MV-4-11 (cell line): ENCODE measurements at regions not wholly inside any gene's neighbourhood (a gene's known extent, or its start where the extent isn't known, plus 50 kb on each side); places are given as distances from the start of the nearest gene placed in this dataset.

Experiments
- DNase-seq: peaks from one replicate; lab custom pipeline; 2025; lab: John Stamatoyannopoulos, UW

DNA sequence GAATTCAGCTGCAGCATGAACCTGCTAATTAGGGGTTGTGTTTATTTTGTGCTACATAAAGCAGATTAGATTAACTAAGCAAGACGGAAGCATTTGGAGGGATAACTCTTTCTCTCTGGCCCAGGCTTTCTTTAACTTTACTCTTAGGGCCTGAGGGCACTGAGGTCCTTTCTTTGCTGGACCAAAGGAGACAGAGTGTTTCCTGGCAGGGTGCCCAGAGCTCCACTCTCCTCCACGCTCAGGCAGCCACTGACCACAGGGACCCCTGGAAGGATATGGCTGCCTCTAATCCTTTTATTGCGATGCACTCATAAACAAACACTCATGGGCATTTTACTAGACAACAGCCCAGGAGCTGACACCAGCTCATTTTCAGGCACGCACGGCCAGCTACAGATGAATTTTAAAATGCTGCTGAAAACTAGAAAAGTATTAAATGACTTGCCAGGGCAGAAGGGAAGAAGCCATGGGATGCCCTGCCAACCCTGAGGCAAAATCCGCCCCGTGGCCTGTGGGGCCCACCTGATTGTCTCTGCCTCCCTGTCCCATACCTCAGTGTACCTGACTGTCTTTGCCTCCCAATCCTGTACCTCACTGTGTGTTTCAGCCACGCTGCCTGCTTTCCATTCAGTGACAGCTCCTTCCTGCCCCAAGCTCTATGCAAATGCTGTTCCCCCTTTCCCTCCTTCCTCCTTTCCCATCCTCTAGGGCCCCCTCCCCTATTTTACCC lies 192.6 kb upstream of the NAV2 start:
- DNase-seq: no peak

DNA sequence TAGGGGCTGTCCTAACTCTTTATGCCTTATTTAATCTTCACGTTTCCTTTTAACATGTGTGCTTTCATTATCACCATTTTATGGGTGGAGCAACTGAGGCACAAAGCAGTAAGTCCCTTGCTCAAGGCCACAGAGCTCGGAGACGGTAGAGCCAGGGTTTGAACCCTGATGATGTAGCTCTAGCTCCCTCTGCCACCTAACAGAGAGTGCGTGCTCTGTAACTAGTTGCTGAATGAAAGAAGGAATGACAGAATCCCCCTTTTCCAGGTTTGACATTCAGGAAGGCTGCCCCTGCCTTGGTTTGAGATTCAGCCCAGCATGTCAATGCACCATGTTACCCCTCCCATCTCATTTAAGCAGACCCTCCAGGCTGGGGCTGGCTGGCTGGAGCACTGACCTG lies 193.3 kb upstream of the NAV2 start:
- DNase-seq: no peak

DNA sequence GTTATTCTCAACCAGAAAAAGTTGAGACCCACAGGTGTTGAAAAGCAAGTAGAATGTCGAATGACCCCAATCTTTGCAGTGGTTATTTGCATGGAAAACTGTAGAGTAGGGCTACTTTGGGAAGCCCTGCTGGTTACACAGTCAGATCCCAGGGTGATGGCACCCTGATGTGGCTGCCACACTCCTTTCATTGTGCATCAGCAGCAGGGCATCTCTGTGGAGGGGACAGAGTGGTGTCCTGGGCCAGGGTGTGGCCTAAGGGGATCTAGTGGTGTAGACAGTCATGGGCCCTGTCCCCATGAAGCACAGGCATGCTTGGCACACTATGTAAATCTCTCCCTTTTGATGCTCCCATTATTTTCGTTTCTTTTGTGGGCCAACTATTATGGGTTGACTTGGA lies 199.4 kb upstream of the NAV2 start:
- DNase-seq: no peak

DNA sequence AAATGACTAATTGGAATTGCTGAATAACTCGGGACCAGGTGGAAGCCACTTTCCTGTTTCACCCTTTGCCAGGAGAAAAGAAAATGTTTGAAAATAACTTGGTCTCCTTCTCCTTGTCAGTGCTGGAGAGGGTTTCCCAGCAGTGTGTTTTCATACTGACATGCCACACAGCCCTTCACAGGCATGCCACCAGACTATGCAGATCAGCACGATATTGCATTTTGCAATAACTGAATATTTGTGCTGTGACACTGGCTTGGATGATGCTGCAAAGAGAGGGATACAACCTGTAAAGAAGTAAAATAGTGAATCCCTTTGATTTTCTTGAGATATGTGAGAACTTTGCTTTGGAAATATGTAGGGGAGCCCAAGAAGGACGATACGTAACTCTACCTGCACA lies 200.0 kb upstream of the NAV2 start:
- no peak for DNase-seq

DNA sequence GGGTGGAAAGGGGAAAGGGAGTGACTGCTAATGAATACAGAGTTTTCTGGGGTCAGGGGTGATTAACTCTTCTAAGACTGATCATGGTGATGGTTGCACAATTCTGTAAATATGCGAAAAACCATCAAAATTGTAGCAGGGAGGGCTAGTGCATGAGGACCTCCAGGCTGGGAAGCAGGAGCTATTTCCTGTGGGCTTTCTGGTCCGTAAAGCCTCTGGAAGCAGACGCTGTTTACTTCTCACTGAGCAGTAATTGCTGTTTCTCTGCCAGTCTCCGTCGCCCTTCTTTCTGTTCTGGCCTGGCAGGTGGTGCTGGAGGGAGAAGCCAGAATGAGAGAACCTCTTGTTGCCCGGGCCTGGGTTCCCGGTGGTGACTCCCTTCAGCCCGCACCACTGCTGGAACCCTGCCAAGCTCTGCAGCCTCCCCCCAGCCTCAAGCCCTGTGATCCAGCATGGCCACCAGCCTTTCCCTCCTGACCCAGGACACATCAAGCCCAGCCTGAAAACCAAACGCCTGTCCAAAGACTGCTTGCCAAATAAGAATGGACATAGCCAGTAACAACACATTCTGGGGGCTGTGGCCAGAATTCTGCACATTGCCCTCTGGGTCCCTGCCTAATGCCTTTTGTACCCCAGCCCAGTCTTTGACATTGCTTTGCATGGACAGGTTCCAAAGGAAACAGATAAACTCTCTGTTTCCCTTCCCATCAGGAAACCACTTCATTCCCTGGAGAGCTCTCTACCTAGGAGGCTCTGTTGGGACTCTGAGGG lies 201.0 kb upstream of the NAV2 start:
- DNase-seq: no peak

DNA sequence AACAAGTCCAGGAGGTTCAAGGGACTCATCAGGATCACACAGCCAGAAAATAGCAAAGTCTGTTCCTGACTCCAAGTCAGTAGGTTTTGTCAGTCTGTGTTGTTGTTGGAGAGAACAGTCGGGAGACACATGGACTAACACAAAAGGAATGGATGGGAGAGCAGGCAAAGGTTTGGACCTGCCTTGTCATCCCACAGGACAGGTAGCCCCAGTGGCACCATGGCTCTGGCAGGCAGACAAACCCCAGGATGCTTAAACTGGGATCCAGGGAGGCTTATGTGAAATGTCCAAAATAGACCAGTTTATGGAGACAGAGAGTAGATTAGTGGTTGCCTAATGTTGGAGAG lies 201.6 kb upstream of the NAV2 start:
- DNase-seq: no peak

DNA sequence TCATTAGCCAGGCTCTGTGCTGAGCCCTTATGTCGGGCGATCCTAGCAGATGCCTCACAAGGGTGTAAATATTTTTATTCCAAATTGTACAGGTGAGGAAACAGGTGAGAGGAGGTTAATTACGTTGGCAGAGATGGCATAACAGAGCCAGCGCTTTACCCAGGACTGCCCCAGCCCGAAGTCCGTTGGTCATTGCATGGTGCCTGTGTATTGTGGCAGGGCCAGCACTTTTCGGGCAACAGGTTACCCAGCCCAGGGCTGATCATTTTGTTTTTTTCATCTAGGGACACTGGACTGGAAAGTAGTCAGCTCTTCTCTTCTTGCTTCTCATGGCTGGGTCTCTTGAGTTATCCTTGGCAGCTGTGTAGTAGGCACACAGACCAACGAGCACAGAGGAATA lies 202.2 kb upstream of the NAV2 start:
- DNase-seq: no peak

DNA sequence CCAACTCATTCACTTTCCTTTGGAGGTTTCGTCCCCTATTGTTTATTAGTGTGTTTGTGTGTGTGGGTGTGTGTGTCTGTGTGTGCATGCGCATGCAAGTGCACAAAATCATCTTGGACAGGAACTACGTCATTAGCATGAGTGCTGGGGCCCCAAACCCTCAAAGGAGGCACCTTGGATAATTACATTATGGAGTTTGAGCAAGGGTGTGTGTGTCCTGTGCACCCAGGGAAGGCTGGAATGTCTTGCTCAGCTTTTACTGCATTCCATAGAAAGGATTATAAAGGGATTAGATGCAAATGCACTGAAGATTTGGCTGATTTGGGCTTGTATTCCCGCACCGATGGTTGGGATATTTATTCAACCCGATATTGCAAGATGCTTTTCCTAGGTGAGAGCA lies 203.4 kb upstream of the NAV2 start:
- no peak for DNase-seq

DNA sequence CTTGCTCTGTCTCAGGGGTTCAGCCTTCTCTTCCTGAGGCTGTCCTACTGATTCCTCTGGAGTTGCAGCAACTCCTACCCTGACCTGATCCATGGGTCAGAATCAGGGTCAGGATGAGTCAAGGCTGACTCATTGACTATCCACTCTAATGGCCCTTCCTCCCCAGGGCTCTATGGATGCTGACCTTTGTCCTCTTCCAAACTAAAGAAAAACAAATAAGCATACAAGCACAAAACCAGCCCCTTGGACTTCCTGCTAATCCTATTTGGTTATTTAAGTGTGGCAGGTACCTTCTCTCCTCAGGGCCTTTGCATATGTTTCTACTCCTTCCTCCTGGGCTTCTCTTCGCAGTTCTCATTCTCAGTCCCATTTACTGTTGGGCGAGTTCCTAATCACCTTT lies 204.5 kb upstream of the NAV2 start:
- no peak for DNase-seq

DNA sequence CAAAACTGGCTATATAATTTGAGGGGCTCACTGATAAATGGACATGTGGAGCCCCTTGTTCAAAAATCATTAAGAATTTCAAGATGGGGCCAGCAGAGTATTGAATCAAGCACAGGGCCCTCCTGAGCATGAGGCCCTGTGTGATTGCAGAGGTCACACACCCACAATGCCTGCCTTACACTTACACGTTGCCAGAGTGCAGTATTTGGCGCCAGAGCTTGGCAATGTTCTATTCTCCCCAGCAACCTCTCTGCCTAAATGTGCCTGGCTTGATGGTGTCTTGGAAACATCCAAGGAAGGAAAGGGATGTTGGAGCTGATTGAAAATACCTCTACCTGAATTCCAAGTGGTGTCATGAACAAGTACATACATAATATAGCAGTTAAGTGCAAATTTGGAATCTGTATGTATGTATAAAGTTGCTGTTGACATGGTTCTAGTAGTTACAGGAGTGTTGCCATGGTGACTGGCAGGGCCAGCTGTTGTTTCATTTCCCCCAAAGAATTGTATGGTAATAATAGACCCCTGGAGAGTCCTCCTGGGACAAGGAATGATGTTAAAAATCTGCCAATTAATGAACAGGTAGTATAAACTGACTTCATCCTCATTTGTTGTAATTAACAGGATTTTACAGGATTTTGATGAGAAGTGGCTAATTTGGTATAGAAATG lies 205.7 kb upstream of the NAV2 start:
- DNase-seq: no peak

DNA sequence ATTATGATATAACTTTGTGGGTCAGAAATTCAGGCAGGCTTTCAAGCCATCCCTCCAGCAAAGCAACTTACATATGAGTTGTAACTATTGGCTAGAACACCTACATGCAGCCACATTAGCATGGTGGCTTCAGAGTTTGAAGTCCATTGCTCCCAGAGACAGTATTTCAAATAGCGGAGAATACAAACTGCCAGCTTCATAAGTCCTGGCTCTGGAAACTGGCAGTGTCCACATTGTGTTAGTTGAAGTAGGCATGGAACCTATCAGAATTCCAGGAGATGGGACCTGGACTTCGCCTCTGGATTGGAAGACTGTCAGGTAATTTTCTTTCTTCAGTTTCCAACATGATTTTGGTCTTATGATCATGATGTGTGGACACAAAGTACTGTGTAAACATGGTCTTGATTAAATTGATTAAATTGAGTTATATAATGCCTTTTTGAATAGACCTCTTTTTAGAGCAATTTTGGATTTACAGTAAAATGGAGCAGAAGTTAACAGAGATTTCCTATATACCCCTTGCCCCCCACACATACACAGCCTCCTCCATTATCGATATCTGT lies 209.9 kb upstream of the NAV2 start:
- no peak for DNase-seq

DNA sequence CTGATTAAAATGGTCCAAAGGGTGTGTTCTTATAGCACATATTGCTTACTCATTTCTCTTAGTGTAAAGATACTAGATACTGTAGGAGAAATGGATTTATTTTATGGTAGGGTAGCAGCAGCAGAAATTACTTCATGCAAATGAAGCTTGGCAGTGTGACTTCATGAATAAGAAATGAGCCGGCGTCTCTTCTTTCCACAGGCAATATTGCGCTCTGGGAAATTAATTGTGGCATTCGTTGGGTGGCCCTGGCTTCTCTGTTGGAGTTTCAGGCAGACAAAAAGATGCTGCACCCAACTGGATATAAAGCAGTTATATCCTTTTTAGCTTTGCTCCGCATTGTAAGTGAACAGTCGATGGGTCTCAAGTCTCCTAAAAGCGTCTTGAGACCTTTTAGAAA lies 211.0 kb upstream of the NAV2 start:
- DNase-seq: no peak

DNA sequence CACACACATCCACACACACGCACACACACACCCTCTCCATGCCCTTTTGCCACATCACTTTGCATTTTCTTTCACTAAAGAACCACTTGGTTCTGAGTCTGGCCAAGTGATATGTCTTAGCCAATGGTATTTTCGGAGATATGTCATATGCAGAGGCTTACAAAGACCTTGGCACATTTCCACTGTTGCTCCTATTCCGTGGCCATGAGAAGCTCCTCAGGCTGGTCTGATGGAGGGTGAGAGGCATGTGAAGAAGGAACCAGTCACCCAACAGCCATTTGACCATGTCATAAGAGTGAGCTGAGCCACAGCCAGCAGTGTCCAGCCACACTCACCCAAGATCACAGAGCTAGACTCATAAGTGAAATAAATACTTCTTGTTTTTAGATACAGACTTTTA lies 212.6 kb upstream of the NAV2 start:
- no peak for DNase-seq

DNA sequence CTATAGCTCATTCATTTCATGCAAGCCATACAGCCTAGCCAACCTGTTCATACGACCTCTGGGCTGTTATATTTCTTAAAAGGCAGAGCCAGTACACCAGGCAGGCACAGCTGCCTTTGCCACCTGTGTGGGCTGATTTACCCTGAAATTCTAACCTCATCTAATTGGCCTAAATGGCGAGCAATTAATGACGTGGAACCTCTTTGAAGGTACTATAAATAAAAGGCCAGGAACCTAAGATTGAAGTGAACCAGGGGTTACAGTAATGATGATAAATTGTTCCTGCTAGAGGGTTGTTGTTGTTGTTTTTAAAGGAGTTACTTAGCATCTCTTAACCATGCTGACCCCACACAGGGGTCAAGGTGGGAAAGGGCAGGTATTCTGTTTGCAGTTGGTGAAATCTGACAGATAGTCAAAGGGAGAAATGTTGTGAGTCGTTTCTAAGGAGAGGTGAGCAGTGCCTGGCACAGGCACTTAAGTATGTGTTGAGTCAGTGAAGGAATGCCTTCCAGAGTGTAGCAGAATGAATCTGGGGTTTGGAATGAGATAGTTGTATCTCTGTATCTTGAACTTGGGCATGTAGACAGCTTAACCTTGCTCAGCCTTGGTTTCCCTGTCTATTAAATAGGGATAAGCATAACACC lies 213.5 kb upstream of the NAV2 start:
- no peak for DNase-seq

DNA sequence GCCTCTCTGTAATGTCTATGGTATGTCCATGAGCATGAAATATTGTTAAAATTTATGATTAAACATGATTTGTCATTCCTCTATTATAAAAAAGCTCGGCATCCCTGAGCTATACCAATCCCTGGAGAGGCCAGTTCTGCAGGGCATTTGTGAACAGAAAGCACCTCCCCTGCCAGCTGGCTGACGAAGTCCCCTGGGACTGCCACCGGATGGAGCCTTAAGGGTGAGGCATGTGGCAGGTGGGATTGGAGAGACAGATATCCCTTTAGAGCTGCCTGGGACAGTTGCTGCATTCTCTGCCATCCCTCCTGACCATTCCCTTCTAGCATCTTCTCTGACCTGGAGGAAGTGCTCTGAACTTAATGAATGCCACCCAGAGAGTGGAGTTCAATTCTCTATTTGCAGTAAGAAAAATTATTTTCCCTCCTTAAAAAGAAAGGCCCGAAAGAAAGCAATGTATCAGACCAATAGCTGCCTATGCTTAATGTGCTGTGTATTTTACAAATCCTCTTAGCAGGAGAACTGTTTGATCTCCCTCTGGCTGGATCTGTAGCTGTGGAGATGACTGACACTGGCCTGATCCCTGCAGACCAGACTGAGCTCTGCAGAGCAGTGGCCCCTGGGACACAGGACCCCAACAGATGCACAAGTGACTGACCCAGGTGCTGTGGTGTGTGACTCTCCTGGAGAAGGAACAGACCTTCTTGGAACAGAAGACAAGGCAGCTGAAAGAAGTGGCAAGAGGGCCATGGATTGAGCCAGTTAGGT lies 219.0 kb upstream of the NAV2 start:
- no peak for DNase-seq

DNA sequence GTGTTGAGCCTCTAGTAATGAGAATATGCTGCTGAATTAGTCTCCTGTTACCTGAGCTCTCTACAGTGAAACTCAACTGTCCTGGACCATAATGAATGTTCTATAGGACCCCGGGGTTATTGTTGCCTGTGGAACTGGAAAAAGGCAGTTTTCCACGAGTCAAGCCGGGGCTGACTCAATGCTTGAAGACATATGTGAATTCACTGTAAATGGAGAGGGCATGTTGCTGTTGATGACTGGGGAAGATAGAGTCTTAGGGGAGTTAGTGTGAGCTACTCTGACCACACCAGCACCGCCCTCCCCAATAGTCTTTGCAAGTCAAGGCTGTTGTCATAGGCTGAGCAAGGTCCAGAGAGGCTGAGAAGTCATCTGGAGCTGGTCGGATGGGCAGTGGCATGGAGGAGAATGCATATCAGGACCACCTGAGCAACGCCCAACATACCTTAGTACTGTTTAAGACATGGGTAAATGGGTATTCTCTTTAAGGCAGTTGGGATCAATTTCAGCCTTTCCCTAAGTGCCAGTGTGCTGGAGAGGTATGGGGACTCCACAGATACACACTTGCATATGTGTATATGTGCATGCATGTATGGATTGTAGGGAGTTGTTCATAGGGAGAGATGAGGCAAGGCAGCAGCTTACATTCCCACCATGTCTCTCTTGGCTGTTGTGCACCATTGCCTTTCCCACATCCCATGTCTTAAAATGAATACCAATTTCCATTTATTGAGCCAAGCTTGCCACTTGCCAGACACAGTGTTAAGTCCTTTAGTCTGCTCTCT lies 230.1 kb upstream of the NAV2 start:
- no peak for DNase-seq

DNA sequence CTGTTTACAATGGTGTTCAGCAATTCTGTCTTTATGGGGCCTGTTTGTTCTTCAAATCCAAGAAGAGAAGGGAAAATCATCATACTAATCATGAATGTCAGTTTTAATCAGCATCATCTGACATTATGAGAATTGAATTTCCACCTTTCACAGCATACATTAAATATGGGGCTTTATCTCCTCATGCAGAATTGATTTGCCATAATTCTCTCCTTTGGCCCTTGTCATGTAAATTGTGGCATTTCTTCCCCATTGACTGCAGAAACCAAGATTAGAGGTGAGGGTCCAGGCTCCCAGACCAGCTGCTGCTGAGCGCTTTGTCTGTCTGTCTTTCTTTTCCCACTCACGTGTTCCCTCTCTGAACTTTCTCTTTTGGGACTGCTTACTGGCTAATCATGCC lies 232.1 kb upstream of the NAV2 start:
- DNase-seq: no peak

DNA sequence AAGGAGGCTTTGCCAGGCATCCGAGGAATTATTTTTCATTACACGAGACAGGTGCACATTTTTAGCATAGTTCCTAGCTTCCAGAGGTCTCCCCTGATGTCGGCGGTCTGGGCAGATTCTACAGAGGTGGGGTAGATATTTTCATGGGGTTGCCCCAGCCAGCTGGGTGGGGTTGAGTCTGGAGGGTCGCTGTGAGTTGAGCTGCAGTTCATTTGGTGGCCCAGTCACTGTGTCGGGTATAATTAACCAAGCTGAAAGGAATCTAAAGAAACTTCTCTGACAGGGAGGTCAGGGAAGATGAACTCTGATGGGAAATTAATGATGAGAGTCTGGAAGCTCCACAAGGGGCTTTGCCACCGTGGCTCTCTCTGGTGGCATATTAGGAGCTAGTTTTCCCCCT lies 233.7 kb upstream of the NAV2 start:
- no peak for DNase-seq

DNA sequence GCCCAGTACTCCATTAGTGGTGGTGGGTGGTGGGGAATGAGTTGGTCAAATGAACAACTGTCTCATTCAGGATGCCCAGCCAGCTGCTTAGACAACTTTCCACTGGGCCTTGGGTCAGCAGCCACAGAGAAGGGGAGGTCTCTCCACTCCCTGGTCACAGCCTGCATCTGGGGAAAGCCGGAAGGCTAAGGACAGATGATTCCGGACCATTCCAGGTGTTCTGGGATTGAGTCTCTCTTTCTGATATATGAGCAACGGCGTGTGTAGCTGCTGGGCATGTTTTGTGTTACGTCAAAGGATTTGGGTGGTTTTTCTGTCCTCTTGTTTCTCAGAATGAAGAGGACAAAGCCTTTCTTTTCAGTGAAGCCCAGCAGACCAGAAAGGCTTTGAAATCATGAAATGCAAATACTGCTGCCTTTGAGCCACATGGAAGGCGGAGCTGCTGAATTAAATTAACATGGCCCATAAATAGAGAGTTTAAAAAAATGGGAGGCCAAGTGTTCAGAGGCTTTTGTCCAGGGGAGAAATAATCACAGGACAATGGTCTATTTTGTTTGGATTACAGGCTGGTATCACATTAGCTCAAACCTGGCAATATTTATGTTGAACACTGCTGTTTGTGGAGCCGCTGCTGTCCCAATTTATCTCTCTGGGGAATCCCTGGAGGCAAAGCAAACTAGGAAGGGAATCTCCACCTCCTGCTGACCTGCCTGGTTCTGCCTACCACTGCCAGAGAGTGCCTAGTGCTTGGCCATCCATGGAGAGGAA lies 234.4 kb upstream of the E2F8 start:
- no peak for DNase-seq

DNA sequence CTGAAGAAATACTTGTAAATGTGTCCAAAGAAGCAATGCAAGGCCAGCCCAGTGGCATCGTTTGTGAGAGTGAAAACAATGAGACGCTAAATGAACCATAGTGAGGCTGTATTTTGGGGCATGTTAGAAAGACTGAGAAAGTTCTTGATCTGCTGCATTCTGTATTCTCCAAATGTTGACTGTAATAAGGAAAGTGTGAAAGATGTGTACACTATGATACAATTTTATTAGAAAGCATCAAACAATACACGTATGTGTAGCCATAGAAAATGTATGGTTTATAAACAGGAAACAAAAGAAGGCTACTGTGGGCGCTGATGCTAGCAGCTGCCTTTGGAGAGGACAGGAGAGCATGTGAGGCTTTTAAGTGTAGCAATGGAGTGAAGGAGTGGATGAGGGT lies 233.5 kb upstream of the E2F8 start:
- DNase-seq: no peak
